ENCODE measurements at regions not wholly inside any gene's neighbourhood (a gene's known extent, or its start where the extent isn't known, plus 50 kb on each side); places are given as distances from the start of the nearest gene placed in this dataset.
"Not testable (repeated sequence)": the region's sequence is repeated elsewhere in the genome, so short reads cannot be mapped to it uniquely, and the experiment has no call there.

DNA sequence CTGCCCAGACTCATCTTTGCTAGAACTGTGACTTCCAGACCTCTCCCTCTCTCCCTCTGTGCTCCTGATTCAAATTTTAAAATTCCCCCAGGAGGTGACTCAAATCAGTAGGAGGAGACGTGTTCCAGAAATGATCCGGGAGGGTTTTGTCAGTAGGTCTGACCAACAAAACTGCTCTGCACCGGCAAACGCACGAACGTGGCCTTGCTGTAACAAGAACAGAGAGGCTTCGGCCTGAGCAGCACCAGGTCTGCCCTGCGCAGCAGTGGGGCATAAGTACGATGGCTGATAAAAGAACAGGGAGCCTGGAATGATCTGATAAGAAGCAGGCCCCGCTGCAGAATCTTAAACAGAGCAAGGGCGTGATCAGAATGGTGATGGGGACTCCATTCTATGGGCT, 152.7 kb upstream of the AUTS2 start:
- Histone ChIP-seq H3K27ac (no peak overlapping the region), H3K27me3 (no peaks in the 10 kb centered on the region), H3K4me1 (ENCODE audit: insufficient read depth) (no peaks in the 10 kb centered on the region), H3K9me3 (no peaks in the 10 kb centered on the region), H3K36me3 (no peaks in the 10 kb centered on the region), H3K4me3 (no peak overlapping the region)
- 76 to 86% (median 79%) methylated on average over 11 of the region's 11 CpGs for WGBS, 3 donors
- intact Hi-C loops (cut with DNase I): no loop called here
- TF ChIP-seq, protein P1, sequence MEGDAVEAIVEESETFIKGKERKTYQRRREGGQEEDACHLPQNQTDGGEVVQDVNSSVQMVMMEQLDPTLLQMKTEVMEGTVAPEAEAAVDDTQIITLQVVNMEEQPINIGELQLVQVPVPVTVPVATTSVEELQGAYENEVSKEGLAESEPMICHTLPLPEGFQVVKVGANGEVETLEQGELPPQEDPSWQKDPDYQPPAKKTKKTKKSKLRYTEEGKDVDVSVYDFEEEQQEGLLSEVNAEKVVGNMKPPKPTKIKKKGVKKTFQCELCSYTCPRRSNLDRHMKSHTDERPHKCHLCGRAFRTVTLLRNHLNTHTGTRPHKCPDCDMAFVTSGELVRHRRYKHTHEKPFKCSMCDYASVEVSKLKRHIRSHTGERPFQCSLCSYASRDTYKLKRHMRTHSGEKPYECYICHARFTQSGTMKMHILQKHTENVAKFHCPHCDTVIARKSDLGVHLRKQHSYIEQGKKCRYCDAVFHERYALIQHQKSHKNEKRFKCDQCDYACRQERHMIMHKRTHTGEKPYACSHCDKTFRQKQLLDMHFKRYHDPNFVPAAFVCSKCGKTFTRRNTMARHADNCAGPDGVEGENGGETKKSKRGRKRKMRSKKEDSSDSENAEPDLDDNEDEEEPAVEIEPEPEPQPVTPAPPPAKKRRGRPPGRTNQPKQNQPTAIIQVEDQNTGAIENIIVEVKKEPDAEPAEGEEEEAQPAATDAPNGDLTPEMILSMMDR (IDR thresholded peaks at IDR 0.05): no peak
- no peak for TF ChIP-seq POLR2A (IDR thresholded peaks at IDR 0.05)
- no peak for TF ChIP-seq EP300 (IDR thresholded peaks at IDR 0.05)
- DNase-seq: no peak

DNA sequence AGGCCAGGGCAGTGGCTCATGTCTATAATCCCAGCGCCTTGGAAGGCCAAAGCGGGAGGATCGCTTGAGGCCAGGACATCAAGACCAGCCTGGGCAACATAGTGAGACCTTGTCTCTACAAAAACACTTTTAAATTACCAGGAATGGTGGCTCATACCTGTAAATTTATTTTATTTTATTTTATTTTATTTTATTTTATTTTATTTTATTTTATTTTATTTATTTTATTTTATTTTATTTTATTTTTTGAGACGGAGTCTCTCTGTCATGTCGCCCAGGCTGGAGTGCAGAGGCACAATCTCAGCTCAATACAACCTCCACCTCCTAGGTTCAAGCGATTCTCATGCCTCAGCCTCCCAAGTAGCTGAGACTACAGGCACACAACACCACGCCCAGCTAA, 152.1 kb upstream of the AUTS2 start:
- H3K4me3 ChIP-seq; DNase-seq; H3K27me3 ChIP-seq; intact Hi-C loops (cut with DNase I); H3K36me3 ChIP-seq; H3K4me1 ChIP-seq (ENCODE audit: insufficient read depth); H3K9me3 ChIP-seq; H3K27ac ChIP-seq: not testable (repeated sequence)
- WGBS, 3 donors: 95 to 99% (median 97%) methylated on average over 7 of the region's 7 CpGs

DNA sequence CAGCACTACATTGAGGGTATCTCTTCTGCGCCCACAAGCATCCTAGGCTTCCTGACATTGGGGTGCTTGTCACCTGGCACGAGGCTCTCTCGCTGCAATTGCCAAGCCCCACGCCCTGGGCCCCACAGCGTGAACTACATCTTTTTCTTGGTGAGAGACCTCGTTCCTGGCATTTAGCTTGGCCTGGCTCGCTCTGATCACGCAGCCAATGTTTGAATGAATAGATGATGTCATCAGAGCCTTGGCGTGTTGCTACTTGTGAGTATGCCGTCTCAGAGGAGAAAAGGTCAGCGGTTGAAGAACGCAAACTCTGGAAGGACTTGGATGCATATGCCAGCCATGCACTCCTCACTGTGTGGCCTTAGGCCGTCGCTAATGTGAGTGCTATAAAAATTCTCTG, 150.2 kb upstream of the AUTS2 start:
- no peak for DNase-seq
- H3K27me3 ChIP-seq: no peaks in the 10 kb centered on the region
- 87 to 92% (median 87%) methylated on average over 14 of the region's 14 CpGs for WGBS, 3 donors

DNA sequence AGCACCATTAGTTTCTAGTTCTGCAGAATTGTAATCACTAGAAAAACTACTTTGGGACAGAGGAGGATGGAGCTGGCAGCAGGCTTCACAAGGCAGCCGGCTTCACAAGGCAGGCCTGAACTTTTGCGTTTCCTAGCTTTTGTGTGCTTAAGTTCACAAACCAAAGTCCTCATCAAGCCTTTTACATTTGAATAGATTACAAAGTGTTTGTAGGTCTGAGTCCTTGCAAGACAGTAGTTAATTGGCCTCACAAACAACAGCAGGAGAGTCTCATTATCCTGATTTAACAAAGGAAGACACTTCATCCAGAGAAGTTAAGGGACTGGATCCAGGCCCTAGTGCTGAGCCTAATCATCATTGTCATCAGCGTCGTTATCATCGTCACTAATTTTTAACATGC, 147.8 kb upstream of the AUTS2 start:
- no peaks in the 10 kb centered on the region for H3K27me3 ChIP-seq
- H3K4me3 ChIP-seq: no peak overlapping the region
- DNase-seq: no peak
- TF ChIP-seq, protein P1 (IDR thresholded peaks at IDR 0.05): no peak
- TF ChIP-seq POLR2A (IDR thresholded peaks at IDR 0.05) (no peak), EP300 (IDR thresholded peaks at IDR 0.05) (no peak)
- H3K27ac ChIP-seq: no peak overlapping the region
- intact Hi-C loops (cut with DNase I): no loop called here
- WGBS, 3 donors: 73 to 74% (median 74%) methylated on average over 5 of the region's 5 CpGs
- no peaks in the 10 kb centered on the region for H3K36me3 ChIP-seq
- H3K4me1 ChIP-seq (ENCODE audit: insufficient read depth): no peaks in the 10 kb centered on the region
- H3K9me3 ChIP-seq: no peaks in the 10 kb centered on the region

More for the DNA sequence above, 150.2 kb upstream of the AUTS2 start:
- H3K4me3 ChIP-seq: no peak overlapping the region
- H3K4me1 ChIP-seq (ENCODE audit: insufficient read depth): no peaks in the 10 kb centered on the region
- no peaks in the 10 kb centered on the region for H3K9me3 ChIP-seq
- intact Hi-C loops (cut with DNase I): no loop called here
- H3K36me3 ChIP-seq: no peaks in the 10 kb centered on the region
- no peak for TF ChIP-seq POLR2A (IDR thresholded peaks at IDR 0.05)
- TF ChIP-seq EP300 (IDR thresholded peaks at IDR 0.05): no peak
- TF ChIP-seq, protein P1 (IDR thresholded peaks at IDR 0.05): no peak
- no peak overlapping the region for H3K27ac ChIP-seq

DNA sequence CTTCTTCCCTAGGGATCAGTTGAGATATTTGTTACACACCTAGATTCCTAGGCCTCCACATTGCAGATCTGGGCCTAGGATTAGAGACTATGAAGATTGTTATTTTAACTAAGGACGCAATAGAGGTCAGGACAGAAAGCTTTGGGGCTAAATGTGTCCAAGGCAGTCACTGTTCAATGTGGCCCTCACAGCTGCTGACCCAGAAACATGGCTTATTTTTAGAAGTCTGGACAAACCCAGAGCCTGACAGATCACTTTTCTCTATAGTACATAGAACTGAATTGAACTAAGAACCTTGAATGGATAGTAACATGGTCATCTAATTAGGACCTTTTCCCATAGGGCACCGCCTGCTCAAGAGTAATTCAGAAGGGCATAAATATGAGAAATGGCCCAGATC, 146.6 kb upstream of the AUTS2 start:
- H3K36me3 ChIP-seq: no peaks in the 10 kb centered on the region
- intact Hi-C loops (cut with DNase I): no loop called here
- no peaks in the 10 kb centered on the region for H3K9me3 ChIP-seq
- DNase-seq: no peak
- TF ChIP-seq EP300 (IDR thresholded peaks at IDR 0.05) (no peak), POLR2A (IDR thresholded peaks at IDR 0.05) (no peak)
- TF ChIP-seq, protein P1 (IDR thresholded peaks at IDR 0.05): no peak
- no peaks in the 10 kb centered on the region for H3K27me3 ChIP-seq
- H3K4me3 ChIP-seq: no peak overlapping the region
- no peaks in the 10 kb centered on the region for H3K4me1 ChIP-seq (ENCODE audit: insufficient read depth)
- no peak overlapping the region for H3K27ac ChIP-seq
- 95 to 97% (median 96%) methylated on average over 2 of the region's 2 CpGs for WGBS, 3 donors

All from ovary (tissue), 7 donors.